GM18868 (cell line): ENCODE measurements at regions not wholly inside any gene's neighbourhood (a gene's known extent, or its start where the extent isn't known, plus 50 kb on each side); places are given as distances from the start of the nearest gene placed in this dataset.

Source experiments
- ATAC-seq: cut with Tn5 transposase; IDR thresholded peaks from one replicate; pipeline ENCODE4 v1.9.1; 2021; ENCODE audit warnings: mild to moderate bottlenecking, moderate library complexity; ENCODE audit not compliant: unreplicated experiment

- no peak for ATAC-seq
Measured at GRCh38 chr6:165883851-165884640, 221.0 kb upstream of the PDE10A start.

GRCh38 chr6:165881806-165882205 is 218.8 kb upstream of the PDE10A start:
- no peak for ATAC-seq

GRCh38 chr6:165880686-165881085 is 217.6 kb upstream of the PDE10A start:
- ATAC-seq, result no peak

GRCh38 chr6:165877773-165878172 is 214.7 kb upstream of the PDE10A start:
- no peak for ATAC-seq

- no peak for ATAC-seq
Measured at GRCh38 chr6:165877192-165877591, 214.2 kb upstream of the PDE10A start.

DNA sequence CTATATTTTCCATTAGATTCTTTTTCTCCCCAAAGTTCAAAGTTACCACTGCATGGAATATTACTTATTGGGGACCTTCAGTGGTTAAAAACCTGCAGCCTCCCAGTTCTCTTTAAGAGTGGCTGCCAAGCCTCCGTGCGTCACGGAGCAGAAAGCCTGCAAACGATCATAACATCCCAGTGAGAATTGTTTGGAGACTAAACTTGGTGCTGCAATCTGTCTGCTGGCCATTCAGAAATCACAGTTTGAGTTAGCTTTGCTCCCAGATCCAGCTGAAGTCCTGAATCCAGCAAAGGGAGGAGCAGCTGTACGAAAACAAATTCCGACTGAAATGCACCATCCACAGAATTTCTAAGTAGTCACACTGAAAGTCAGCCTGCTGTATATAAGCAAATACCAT is 213.5 kb upstream of the PDE10A start:
- ATAC-seq, result no peak

DNA sequence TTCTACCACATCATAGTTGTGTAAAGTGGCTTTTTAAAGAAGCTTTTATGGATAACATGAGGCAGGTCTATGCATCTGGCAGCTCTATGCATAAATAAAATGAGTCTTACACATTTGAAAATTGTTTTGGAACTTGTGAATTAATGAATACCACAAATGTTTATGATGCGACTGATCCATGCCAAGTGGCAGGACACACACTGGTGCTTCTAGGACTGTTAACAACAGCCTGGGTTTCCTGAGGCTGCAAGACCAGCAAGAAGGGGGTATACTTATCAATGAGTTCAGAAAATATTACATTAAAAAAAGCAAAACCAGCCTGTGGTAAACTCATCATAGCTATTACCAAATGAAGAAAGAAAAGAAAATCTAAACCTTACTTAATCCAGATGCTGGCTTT is 212.9 kb upstream of the PDE10A start:
- ATAC-seq, result no peak

DNA sequence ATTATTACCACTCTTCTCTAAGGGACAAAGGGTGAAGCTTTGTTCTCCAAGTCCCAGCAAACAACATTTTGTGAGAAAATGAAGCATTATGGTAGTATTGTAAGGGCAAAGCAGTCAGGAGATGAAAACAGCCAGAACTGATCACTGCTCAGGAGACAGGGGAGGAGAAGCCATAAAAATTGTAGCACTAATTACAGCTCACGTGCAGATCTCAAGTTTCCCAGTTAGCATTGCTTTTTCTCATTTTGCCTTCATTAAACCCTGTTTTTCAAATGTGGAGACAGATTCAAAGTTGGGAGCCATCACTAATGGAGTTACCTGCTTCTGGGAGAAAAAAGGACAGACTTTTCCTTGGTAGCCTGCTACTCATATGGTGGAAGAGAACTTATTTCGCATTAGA is 210.9 kb upstream of the PDE10A start:
- ATAC-seq, result no peak

DNA sequence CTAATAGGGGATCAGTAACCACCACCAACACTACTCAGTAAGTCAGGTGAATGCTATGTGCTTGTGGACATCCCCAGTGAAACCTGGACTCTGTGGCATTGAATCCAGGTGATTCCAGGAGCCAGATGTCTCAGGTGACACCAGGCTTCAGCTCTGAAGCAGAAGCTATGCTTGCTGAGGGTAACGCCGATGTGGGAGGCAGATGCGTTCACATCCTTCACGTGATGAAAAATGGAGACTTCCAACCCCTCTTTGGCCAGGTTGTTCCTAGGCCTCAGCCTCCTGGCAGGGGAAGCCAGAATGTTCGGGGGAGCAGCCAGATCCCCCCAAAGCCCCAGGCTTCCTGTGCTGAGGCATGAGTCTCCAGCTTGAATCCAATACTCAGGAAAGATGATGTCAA is 209.8 kb upstream of the PDE10A start:
- no peak for ATAC-seq

- ATAC-seq, result no peak
Measured at GRCh38 chr6:165872311-165872710, 209.3 kb upstream of the PDE10A start.

DNA sequence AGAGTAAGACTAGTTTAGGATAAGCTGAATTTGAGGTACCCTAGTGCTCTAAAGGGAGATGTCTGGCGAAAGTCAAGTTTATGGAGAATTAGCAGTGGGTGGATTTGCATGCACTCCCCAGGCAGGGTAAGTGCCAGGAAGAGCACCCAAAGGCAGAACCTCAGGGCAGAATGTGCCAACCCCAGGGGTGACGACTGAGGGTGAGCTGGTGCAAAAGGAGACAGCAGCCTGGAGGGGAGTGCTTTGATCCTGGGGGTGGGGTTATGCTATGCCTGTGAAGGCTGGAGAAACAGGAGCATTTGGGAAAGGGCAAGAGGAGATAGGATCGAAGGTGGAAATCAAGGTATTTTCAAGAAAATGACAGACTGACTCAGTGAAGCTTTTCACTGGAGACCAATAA is 208.5 kb upstream of the PDE10A start:
- ATAC-seq, result no peak

DNA sequence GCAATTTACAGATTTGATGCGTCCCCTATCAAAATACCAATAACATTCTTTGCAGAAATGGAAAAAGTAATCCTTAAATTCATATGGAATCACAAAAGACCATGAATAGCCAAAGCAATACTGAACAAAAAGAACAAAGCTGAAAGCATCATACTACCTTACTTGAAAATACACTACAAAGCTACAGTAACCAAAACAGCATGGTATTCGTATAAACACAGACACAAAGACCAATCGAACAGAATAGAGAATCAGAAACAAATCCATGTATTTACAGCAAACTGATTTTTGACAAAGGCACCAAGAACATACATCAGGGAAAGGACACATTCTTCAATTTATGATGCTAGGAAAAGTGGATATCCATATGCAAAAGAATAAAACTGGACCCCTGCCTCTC is 206.5 kb upstream of the PDE10A start:
- no peak for ATAC-seq

- ATAC-seq, result no peak
Measured at GRCh38 chr6:165864925-165865324, 201.9 kb upstream of the PDE10A start.

DNA sequence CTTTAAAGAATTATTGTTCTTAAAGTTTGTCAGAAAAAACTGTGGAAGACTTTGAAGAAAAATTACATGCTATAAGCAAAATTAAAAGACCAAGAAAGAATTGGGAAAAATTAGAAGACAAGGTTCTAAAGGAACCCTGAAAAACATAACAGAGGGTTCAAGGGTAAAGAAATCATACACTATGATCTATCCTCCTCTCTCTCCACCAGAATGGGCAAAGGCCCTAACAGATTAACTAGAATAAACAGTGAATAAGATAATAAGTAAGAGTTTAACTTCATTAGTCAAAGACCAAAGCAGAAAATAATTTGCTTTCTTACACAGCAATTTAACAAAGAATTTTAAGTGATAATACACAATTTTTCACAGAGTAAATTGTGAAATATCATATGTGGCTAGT is 201.2 kb upstream of the PDE10A start:
- no peak for ATAC-seq

DNA sequence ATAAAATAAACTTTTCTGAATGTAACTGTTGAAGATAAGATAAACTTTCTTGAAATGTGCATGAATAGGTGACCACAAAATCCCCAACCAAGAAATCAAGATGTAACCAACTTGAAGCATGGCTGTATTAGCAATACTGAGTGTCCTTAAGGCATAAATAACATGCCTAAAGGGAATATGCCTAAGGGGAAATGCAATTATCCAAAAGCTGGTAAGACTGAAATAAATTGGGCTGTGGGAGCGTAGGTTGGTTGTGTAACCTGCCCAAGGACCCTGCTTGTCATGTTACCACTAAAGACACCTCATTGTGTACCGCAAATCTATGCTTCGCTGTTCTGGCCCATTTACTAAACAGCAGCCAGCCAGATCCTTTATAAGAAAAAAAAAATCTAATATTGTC is 200.8 kb upstream of the PDE10A start:
- no peak for ATAC-seq

GRCh38 chr6:165862813-165863212 is 199.8 kb upstream of the PDE10A start:
- ATAC-seq, result no peak

- ATAC-seq, result no peak
Measured at GRCh38 chr6:165861226-165861625, 198.2 kb upstream of the PDE10A start.

DNA sequence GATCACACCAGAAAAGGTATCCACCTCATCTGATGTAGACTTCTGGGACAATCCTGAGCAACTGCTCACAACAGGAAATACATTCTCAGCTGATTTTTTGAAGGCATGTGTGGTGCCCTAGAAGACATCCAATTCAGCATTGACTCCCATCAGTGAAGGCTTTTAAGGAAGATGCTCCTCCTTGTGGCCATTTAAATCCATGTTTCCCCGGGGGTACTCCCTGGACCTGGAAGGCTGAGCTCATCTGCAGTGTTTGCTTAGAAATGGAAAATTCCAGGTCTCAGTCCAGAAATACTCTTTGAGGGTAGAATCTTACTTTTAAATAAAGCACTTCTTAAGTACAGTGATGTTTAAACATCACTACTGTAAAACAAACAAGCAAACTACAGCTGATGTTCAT is 195.5 kb upstream of the PDE10A start:
- no peak for ATAC-seq

GRCh38 chr6:165855856-165856255 is 192.8 kb upstream of the PDE10A start:
- ATAC-seq, result no peak

DNA sequence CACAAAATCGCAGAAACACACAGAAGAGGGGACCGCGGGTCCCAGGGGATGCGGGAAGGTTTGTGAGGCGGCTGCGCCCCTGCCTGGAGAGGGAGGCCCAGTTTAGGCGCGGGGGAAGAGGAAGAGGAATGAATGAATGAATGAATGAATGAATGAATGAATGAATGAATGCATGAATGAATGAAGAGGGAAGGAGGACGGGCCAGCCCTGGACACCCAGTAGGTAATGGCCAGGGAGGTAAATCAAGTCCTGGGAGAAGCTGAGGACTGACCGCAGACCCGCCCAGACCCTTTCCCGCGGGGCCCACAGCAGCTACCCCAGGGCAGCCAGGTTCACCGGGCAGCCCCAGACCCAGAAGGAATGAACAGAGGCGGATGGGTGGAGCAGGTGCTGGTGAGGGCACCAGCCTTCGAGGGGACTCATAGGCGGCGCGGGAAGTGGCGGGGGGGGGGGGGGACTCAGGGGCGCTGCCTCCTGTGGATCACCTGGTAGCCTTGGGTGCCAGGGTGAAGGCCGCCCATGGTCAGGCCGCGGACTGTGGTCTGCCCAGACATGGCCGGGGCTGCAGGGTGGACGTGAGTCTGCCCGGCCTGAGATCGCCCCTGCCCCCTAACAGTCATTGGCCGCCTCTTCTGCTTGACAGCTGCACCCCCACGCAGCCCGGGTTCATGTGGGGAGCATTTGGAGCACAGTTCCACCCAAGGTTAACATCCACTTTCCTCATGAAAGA is 192.0 kb upstream of the PDE10A start:
- no peak for ATAC-seq

DNA sequence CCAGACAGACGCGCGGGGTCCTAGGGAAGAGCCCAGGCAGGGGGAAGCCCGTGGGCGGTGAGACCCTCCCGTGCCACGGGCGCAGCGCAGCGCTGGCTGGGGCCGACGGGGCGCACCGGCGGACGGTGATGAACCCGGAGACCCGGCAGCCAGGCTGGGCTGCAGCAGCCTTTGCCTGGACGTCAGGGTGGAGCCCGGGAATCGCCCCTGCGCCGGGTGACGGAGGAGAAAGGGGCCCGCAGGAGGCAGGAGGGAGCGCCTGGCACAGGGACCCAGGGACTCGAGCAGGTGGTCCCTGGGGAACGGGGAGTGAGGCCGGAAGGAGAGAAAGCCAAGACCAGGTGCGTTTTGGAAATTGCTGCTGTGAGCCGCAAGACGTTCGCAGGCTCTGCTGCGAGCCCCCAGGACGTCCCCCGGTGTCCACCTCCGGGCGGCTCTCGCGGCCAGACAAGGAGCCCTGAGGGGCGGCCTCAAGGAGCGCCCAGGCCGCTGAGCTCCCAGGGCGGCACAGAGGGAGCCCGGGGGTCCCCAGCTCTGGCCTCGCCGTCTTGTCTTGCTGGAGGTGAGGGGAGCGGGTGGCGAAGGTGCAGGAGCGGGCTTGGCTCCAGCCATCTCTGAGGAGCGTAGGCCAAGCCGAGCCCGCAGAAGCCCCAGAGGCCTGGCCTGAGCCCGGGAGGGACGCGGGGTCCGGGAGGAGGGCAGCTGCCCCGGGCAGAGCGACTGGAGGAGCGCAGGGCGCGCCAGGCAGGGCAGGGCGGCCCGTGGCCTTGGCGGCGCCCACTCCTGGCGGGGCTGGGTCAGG is 191.2 kb upstream of the PDE10A start:
- ATAC-seq, result no peak

DNA sequence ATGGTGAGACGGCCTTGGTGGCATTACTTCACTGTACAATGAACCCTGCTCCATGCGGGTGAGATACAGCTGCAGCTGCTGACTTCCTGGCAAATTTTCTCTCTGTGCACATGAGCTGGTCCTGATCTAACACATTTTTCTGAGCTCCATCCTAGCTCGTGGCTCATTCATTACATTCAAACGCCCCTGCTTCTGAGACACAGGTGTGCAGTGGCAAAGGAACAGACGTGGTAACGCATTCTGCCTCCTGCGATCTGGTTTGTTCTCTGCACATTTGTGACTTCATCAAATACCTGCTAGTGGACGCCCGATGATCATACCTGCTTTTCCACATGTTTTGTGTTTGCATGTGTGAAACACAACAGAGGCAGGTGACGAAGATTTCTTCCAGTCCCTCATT is 189.6 kb upstream of the PDE10A start:
- no peak for ATAC-seq
